Ovary (tissue), 3 donors: ENCODE measurements at regions not wholly inside any gene's neighbourhood (a gene's known extent, or its start where the extent isn't known, plus 50 kb on each side); places are given as distances from the start of the nearest gene placed in this dataset.

ENCODE experiments used
- CTCF ChIP-seq, 3 donors: fragments of 450-650 bp in 2 of 3; fragments of 200-600 bp in 1 of 3; IDR thresholded peaks; one replicate each; pipeline versions ENCODE4 v1.5.1 to v1.8.0; 2016 to 2022; ENCODE audit warnings: antibody characterized with exemption in 3 of 3, mild to moderate bottlenecking in 1 of 3
- POLR2A ChIP-seq: fragments of 450-650 bp; IDR thresholded peaks from one replicate; pipeline ENCODE4 v1.6.1; 2017; ENCODE audit warnings: antibody characterized with exemption, mild to moderate bottlenecking, moderate library complexity
- donor health status: DM: no; HTN: no; CAD: no.

GRCh38 chr11:28822576-28822975, 714.4 kb downstream of the METTL15 start:
- TF ChIP-seq POLR2A (no peak), CTCF (IDR thresholded peaks at IDR 0.05) (no peak)
